ENCODE measurements at regions not wholly inside any gene's neighbourhood (a gene's known extent, or its start where the extent isn't known, plus 50 kb on each side); places are given as distances from the start of the nearest gene placed in this dataset.

DNA sequence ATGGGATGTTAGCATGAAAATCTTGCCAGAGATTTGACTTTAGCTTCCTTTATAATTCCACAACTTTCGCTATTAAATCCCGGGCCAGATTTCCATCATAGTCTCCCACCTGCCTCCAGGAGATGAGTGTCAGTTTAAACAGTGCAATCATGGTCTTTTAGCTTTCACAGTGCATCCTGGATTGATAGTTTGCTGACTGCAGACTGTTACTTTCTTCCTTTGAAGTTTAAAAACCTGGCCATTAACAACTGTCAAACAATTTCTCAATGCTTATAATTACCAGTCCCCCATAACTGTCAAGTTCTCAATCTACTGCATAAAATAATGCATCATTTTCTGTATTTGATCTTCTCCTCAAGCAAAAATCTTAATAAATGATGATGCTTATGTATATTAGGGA lies 108.4 kb upstream of the FSTL5 start:
- TF ChIP-seq CTCF (IDR thresholded peaks at IDR 0.05), result no peak
- no peak for TF ChIP-seq POLR2AphosphoS5 (IDR thresholded peaks at IDR 0.05)
- no peak for TF ChIP-seq POLR2A (IDR thresholded peaks at IDR 0.05)
- Histone ChIP-seq H3K36me3 (no peaks in the 10 kb centered on the region), H3K4me3 (no peak overlapping the region), H3K9me3 (no peaks in the 10 kb centered on the region), H3K27me3 (replicated peaks; ENCODE audit: insufficient read depth) (no peaks in the 10 kb centered on the region), H3K27ac (no peak overlapping the region), H3K4me1 (replicated peaks) (no peaks in the 10 kb centered on the region)
- no peak for DNase-seq (ENCODE audit: low spot score)
- 60% methylated on average over 2 of the region's 2 CpGs for WGBS
- intact Hi-C loops (cut with DNase I), result no loop called here

GRCh38 chr4:162268911-162269310 lies 105.1 kb upstream of the FSTL5 start:
- 89% methylated on average over 4 of the region's 4 CpGs for WGBS
- intact Hi-C loops (cut with DNase I), result no loop called here
- no peak for DNase-seq (ENCODE audit: low spot score)
- Histone ChIP-seq H3K27me3 (replicated peaks; ENCODE audit: insufficient read depth) (no peaks in the 10 kb centered on the region), H3K9me3 (no peaks in the 10 kb centered on the region), H3K36me3 (no peaks in the 10 kb centered on the region), H3K4me1 (replicated peaks) (no peaks in the 10 kb centered on the region), H3K4me3 (no peak overlapping the region), H3K27ac (no peak overlapping the region)
- TF ChIP-seq POLR2AphosphoS5 (IDR thresholded peaks at IDR 0.05) (no peak), POLR2A (IDR thresholded peaks at IDR 0.05) (no peak), CTCF (IDR thresholded peaks at IDR 0.05) (no peak)

DNA sequence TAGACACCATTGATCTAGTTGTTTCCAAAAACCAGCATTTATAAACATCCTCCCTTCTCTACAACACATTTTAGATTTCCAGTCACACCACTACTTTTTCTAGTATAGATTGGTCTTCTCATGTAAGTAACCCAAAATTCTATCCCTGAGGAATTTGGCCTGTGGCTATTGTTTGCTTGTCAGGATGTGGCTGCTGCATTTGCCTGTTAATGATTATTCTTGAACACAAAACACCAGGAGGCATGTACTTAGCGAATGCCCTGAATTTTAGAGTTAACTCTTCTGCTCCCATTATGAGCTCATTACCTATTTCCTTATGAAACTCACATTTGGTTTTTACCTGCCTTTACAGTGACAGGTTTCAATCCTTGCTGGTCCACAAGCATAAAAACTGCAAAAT lies 102.0 kb upstream of the FSTL5 start:
- Histone ChIP-seq H3K27ac (no peak overlapping the region), H3K27me3 (replicated peaks; ENCODE audit: insufficient read depth) (no peaks in the 10 kb centered on the region), H3K36me3 (no peaks in the 10 kb centered on the region), H3K9me3 (no peaks in the 10 kb centered on the region), H3K4me3 (no peak overlapping the region), H3K4me1 (replicated peaks) (no peaks in the 10 kb centered on the region)
- intact Hi-C loops (cut with DNase I), result no loop called here
- TF ChIP-seq CTCF (IDR thresholded peaks at IDR 0.05), result no peak
- TF ChIP-seq POLR2A (IDR thresholded peaks at IDR 0.05), result no peak
- no peak for TF ChIP-seq POLR2AphosphoS5 (IDR thresholded peaks at IDR 0.05)
- 22% methylated on average over 1 of the region's 1 CpG for WGBS
- DNase-seq (ENCODE audit: low spot score), result no peak

DNA sequence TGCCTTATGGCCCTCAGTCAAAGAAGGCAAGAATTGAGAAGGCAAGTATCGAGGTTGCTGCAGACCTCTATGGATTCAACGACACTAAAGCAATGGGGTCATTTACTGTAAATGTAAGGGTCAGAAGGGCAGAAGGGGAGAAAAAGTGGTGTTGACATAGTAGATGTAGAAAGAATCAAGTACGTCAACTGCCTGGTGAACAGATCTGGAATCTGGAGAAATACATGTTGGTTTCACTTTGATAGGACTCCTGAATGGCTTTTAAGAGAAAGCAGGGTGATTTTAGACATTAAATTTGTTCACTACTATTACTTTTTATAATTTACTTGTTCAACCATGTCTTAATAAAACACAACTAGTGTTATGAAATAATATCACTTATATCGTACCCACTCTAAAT lies 81.3 kb upstream of the FSTL5 start:
- Histone ChIP-seq H3K4me3 (no peak overlapping the region), H3K36me3 (no peaks in the 10 kb centered on the region)
- WGBS, result 71% methylated on average over 4 of the region's 4 CpGs

More for the DNA sequence above, 81.3 kb upstream of the FSTL5 start:
- no peak for TF ChIP-seq CTCF (IDR thresholded peaks at IDR 0.05)
- no peak for TF ChIP-seq POLR2A (IDR thresholded peaks at IDR 0.05)
- no peak for TF ChIP-seq POLR2AphosphoS5 (IDR thresholded peaks at IDR 0.05)
- no peak overlapping the region for H3K27ac ChIP-seq
- H3K9me3 ChIP-seq, result no peaks in the 10 kb centered on the region
- intact Hi-C loops (cut with DNase I), result no loop called here
- H3K27me3 ChIP-seq (replicated peaks; ENCODE audit: insufficient read depth), result no peaks in the 10 kb centered on the region
- no peak for DNase-seq (ENCODE audit: low spot score)
- no peaks in the 10 kb centered on the region for H3K4me1 ChIP-seq (replicated peaks)
